AML-193 (cell line): ENCODE measurements at regions not wholly inside any gene's neighbourhood (a gene's known extent, or its start where the extent isn't known, plus 50 kb on each side); places are given as distances from the start of the nearest gene placed in this dataset.
A peak's percentile ranks its signal among the peaks of the same experiment; 100 is the strongest.
"Not testable (repeated sequence)": the region's sequence is repeated elsewhere in the genome, so short reads cannot be mapped to it uniquely, and the experiment has no call there.

ENCODE experiments used
- DNase-seq, 2 experiments: peaks; one replicate each; lab custom pipeline; 2025; lab: John Stamatoyannopoulos, UW

DNA sequence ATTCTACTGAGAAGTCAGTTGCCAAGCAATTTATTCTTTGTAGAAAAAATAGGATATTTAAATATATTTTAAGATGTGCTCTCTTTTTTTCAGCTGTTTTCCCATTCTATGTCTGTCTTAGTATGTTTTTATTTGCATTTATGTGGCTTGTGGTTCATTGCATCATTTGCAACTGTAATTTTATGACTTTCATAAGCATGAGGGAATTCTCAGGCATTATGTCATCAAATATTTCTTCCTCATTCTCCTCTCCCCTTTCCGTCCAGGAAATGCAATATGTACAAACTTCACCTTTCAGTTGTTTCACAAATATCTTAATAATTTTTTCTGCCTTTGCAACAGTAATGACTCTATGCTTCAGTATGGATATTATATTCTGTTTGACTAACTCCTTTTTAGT, 560.2 kb upstream of the LRATD1 start:
- peak; percentile 28 to 46 for DNase-seq

DNA sequence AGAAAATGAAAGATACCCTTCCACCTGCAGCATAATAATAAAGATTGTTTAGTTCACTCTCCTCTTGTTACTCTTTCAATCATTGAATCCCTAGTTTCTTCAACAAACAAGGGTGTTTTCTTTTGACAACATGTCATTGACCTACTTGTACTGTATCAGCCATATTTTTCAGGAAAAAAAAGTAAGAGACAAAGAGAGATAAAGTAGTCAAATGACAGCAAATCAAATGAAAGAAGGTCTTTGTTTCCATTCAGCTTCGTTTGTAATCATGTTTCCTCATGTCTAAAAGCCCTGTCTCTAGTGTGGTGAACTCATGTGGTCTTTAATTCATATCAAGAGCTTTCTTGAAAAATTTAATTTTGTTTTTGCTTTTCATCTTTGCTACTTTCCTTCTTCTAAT, 557.8 kb upstream of the LRATD1 start:
- no peak for DNase-seq

DNA sequence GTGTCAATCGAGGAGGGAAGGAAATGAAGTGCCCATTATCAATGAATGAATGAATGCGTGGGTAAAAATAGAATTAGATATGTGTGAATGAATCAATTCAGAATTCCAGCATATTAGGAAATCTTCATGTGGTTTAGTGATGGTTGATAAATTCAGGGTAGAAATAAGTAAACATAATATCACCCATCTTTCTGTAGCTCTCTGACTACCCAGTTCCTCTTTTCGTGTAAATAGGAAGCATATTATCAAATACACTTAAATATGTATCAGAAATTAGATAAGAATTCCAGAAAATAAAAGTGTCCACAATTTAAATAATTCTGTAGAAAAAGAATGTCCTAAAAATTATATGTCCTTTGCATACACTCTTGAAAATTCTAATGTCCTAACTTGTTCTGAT, 552.9 kb upstream of the LRATD1 start:
- DNase-seq: no peak

DNA sequence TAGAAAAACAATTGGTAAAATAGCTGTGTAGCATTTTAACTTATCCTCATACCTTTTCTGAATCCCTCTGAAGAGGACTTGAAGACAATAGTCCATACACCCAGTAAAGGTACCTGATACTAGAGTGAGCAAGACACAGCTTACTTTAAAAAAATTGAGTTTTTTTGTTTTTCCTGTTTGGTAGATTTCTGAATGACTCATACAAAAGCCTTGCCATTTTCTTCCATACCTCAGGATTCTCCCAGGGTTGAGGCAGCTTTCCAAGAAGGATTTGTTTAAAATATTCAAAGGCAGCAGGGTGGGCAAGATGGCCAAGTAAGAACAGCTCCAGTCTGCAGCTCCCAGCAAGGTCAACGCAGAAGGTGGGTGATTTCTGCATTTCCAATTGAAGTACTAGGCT, 551.0 kb upstream of the LRATD1 start:
- DNase-seq: no peak

DNA sequence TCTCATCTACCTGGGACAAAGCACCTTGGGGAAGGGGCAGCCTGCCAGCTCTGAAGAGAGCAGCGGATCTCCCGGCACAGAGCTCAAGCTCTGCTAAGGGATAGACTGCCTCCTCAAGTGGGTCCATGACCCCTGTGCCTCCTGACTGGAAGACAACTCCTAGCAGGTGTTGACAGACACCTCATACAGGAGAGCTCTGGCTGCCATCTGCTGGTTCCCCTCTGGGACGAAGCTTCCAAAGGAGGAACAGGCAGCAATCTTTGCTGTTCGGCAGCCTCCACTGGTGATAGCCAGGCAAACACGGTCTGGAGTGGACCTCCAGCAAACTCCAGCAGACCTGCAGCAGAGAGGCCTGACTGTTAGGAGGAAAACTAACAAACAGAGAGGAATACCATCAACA, 549.9 kb upstream of the LRATD1 start:
- DNase-seq: no peak

DNA sequence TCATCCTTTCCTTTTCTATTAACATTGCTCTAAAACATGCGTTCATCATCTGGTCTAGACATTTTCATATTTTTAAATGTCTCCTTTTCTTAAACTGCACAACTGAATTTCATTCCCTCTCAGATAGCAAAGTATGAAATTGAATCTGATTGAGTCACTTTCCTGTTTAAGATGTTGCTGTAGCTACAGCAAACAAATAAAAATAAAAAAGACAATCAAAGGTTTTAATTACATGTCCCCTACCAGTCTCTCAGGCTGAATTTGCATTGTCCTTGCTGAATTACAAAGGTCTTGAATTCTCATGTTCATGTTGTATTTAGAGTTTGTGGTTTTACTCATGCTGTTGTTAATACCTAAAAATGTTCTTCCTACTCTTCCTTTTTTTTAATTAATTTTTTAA, 537.9 kb upstream of the LRATD1 start:
- no peak for DNase-seq

DNA sequence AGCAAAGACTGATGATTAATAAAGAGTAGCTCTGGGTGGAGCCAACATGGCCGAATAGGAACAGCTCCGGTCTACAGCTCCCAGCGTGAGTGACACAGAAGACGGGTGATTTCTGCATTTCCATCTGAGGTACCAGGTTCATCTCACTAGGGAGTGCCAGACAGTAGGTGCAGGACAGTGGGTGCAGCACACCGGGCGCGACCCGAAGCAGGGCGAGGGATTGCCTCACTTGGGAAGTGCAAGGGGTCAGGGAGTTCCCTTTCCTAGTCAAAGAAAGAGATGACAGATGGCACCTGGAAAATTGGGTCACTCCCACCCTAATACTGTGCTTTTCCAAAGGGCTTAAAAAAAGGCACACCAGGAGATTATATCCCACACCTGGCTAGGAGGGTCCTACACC, 533.4 kb upstream of the LRATD1 start:
- not testable (repeated sequence) for DNase-seq

DNA sequence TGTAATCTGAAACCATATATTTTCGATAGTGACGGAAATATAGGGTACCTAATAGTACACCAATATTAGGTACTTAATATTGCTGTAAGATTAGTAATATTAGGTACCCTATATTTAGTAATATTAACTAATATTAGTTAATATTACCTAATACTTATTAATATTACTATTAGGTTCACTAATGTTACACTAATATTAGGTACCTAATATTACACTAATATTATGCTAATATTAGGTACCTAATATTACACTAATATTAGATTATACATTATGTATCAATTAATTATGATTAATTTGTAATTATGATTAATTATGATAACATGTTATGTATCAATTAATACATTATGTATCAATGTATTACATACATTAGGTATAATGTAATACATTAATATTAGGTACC, 518.2 kb upstream of the LRATD1 start:
- DNase-seq: no peak

DNA sequence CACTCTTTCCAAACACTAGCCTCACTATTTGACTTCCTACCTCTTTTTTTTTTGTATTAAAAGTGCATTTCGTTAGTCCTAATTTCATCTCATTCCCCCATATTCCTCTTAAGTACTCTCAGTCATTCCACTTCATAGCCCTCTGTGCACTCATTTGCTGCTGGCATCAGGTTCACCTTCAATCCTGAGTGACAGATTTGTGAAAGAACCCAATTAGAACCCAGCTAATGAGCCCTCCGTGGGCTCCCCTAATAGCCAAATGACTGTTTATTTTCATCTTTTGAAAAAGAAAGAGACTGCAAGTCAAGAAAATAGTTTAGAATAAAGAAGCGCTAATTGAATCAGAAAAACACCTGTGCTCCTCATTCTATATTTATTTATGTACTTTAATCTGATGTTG, 512.1 kb upstream of the LRATD1 start:
- DNase-seq: no peak

DNA sequence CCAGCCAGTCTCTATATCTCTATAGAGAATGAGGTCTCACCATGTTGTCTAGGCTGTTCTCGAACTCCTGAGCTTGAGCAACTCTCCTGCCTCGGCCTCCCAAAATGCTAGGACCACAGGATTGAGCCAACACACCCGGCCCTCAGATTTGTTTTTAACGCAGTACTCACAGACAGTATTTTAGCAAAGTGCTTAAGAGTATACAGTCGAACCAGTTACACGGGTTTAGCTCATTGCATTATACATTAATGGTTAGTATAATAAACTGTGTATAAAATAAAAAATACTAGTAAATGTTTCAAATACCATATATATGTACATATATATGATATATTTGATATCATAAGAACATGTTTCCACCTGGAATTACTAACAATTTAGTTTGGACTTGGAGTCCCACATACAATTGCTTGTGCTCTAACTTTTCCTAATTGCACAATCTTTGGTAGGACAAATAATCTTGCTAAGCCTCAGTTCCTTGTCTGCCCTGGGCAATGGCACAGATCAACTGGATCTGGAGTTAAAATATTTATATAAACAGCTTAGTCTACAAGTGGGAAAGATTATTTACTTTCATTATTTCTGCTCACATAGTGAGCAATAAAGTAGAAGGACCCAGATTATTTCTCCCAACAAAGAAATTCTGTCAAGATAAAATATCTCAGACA, 508.9 kb upstream of the LRATD1 start:
- DNase-seq: no peak

DNA sequence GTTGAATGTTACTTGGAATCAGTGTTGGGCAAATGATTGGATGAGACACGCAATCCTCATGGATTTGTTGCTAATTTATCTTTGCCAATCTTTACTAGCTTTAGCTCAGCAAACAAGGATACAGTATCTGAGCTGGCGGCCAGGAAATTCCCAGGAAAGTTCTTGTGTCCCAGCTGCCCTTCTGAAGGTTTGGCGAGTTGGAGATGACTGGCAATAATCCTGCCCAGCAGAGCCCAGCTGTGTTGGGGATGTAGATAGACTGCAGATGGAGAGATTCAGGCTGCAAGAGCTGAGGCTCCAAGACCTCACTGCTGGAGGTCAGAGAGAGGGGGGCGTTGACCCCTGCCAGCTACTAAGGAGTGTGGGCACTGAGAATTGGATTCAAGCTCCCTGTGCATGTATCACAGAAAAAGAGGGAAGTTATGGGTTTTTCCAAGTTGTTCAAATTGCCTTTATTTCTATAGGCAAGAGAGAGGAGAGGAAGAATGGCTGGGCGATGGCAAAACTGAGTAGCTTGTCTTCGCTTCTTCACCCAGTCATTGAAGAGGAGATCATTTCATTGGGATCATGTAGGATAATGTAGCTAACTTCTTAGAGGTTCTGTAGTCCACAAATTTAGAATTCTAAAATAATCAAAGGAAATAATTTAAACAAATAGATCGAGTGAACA, 506.8 kb upstream of the LRATD1 start:
- DNase-seq: no peak

DNA sequence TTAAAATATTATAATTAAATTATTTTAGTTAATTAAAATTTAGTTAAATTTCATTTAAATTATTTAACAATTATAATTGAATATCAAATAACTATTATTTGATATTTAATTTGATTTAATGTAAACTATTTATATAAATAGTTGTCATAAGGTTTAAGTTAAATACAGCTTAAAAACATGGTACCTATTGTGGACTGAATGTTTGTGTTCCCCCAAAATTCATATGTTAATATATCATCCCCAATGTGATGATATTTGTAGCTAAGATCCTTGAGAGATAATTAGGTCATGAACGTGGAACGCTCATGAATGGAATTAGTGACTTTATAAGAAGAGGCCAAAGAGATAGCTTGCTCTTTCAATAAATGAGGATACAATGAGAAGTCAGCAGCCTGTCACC, 505.7 kb upstream of the LRATD1 start:
- no peak for DNase-seq

DNA sequence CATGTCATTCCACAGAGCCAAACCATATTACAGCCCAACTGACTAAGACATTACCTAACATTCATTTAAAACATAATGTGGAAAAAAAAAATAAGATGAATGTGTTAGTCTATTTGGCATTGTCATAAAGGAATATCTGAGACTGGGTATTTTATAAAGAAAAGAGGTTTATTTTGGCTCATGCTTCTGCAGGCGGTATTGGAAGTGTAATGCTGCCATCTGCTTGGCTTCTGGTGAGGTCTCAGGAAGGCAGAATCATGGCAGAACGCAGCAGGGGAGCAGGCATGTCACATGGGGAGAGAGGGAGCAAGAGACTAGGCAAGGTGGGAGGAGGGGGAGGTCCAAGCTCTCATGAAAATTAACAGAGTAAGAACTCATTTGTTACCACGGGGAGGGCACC, 504.8 kb upstream of the LRATD1 start:
- DNase-seq: no peak

DNA sequence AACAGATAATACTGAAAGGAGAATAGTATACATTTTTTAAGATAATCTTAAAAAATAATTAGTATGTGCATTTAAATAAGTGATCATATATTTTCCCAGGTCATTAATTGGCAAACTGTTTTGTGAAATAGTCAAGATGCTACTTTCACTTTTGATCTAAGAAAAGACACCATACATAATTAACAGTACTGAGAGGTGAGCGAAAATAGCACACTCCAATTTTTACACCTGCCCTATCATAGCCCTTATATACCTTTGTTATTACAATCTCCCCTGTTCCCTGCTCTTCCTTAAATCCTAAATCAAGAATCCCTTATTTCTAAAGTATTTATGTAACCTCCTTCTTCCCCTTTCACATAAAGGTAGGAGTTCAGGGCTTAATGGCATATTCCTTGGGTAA, 500.1 kb upstream of the LRATD1 start:
- DNase-seq: no peak

DNA sequence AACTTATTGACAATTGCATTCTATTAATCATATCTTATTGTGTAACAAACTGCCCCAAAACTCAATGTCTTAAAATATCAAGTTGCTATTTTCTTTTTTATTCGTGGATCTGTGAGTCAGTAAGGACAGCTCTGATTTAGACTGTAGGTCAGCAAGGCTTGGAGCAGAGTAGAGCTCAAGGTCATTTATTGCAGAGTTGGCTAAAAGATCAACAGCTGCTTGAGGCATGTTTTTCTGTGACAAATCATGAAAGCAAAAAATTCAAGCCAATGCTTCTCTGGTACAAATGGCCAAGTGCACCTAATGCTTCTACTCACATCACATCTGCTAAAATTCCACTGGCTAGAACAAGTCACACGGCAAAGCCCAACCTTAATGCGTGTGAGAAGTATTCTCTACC, 497.7 kb upstream of the LRATD1 start:
- no peak for DNase-seq

DNA sequence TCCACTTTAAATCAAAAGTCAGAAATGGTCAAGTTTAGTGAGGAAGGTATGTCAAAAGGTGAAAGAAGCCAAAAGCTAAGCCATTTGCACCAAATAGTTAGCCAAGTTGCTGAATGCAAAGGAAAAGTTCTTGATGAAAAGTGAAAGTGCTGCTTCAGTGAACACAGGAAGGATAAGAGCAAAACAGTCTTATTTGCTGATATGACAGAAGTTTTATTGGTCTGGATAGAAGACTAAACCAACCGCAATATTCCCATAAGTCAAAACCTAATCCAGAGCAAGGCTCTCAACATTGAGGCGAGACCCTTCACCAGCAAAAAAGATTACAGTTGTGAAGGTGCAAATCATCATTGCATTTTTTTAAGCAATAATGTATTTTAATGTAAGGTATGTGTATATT, 496.5 kb upstream of the LRATD1 start:
- no peak for DNase-seq

DNA sequence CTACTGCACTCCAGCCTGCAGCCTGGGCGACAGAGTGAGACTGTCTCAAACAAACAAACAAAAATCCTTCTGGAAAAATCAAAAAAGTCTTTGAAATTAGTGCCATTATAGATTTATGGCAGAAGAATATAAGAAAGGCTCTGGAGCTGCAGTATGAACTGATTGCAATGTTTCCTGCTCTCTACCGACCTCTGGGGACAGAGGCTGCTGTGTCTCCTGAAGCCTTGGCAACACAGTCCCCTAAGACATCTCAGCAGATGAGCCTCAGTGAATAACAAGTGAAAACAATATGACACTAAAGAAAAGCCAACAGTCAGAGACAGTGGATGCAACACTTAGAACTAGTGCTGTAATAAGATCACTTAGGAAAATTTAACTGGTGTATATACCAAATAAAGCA, 494.9 kb upstream of the LRATD1 start:
- DNase-seq: no peak

DNA sequence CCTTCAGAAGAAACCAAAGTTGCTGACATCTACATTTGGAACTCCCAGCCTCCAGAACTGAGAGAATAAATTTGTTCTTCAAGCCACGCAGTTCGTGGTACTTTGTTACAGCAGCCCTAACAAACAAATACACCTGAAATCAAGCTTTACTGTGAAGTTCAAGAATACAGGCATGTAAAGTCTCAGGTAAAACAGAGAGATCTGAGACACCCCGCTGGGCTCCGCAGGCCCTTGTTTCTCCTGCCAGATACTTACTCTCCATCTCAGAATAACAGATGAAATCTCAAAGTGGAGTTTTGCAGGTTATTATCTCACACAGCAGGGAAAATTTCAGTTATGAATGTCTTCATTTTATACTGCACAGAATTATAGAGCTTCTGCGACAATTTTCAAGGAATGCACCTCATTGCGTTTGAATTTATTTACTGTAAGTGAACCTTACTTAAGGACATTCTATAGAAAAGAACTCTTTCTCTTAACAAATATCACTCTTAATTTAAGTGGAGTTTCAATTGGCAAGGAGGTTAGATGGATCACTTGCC, 492.4 kb upstream of the LRATD1 start:
- no peak for DNase-seq

DNA sequence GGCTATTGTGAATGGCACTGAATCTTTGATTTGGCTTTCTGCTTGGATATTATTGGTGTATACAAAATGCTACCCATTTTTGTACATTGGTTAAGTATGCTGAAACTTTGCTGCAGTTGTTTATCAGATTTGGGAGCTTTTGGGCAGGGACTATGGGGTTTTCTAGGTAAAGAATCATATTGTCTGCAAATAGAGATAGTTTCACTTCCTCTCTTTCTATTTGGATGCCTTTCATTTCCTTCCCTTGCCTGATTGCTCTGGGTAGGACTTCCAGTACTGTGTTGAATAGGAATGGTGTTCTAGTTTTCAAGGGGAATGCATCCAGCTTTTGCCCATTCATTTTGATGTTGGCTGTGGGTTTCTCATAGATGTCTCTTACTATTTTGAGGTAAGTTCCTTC, 489.1 kb upstream of the LRATD1 start:
- no peak for DNase-seq

DNA sequence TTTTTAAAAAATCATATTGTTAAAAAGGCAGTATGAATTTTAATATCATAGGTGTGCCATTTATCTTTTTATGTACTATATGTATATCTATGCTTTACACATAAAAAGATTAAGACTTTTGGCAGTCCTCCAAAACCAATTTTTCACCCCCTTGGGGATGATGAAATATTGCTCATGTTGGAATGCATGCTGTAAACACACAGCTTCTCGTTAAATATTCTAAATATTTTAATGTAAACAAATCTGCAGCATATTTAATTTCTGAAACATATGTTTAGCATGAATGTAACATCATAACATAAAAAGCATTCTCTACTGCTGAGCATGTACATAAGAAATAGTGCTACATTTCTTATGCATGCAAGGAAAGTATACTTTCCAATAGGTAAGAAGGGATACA, 484.3 kb upstream of the LRATD1 start:
- no peak for DNase-seq

DNA sequence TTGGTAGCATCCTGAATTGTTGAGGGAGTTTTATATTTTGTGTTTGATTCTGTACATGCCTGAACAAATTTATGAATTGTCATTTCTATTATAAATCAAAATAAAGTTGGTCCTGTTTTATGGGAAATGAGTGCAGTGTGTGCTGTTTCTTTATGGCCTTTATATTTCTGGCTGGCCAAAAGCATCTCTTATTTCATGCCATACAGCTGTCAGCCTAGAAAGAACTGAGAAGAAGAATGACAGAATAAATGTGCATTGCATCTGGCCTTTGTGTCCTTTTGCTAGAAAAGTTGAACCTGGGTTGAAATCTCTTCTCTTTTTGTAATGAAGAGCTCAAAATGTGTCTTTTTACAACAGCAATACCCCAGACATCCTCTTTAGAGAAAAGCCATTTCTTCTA, 474.7 kb upstream of the LRATD1 start:
- DNase-seq: no peak

DNA sequence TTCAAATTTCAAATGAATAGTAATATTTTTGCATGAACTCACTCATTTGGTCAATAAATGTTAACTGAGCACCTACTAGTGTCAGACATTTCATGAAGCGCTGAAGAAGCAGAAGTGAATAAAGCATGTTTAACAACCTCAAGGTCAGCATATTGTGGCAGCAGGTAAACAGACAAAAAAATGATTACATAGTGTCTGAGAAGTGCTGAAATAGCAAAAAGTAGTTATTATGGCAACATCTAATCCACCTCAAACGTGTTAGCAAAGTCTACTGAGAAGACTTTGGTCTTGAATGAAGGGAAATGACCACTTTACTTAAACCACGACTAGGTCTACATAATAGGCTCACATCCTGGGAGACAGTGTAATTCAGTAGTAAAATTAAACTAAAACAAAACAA, 452.2 kb upstream of the LRATD1 start:
- no peak for DNase-seq

DNA sequence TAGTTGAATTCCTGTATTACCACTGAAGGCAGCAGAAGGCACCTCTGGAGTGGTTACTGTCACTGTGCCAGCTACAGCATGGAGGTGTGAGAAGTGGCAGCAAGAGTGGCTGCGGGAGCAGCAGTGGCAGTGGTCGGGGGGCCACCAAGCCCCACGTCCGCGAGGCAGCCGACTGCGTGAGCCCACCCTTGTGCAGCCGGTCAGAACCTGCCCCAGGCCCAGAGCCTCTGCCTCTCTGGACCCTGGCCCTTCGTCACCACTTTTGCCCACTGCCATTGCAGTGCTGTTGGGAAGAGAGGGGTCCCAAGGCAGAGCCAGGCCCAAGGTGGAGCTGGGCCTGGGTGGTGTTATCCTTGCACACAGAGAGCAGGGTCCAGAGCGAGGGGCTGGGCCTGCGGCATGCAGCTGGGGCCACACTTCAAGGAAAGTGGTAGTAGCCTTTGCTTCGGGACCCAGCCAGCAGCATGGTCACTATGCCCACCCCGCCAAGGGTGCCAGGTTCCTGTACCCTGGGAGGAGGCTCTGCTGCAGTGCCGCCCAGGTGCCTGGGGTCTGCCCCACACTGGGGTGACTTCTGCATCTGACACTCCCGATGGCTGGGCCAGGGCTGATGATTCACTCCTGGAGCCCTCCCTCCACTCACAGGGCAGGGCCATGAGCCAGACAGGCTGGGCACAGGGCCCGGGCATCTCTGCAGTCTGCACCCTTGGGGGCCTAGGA, 450.1 kb upstream of the LRATD1 start:
- no peak for DNase-seq
